ENCODE measurements at regions not wholly inside any gene's neighbourhood (a gene's known extent, or its start where the extent isn't known, plus 50 kb on each side); places are given as distances from the start of the nearest gene placed in this dataset.

GRCh38 chr4:4740071-4740470, 119.4 kb upstream of the MSX1 start:
- no peak overlapping the region for H3K9ac ChIP-seq (ENCODE audit: low read length)
- POLR2A ChIA-PET: no interaction called here
- H3K27ac ChIP-seq (ENCODE audit: low read depth, low read length): no peak overlapping the region
- no peaks in the 10 kb centered on the region for H3K36me3 ChIP-seq (ENCODE audit: control insufficient read depth in 1 of 2, insufficient read depth in 2 of 2, low read length in 2 of 2)
- DNase-seq (ENCODE audit: low read depth, low spot score): no peak
- no peak overlapping the region for H2AFZ ChIP-seq (ENCODE audit: low read depth, low read length, poor library complexity, severe bottlenecking)
- RAD21 ChIA-PET (ENCODE audit: low non-redundant PET in 1 of 2, low total read pairs in 2 of 2, uncharacterized antibody in 2 of 2, unreplicated experiment in 2 of 2): no interaction called here
- peaks cover 0 to under 1% of the 10 kb centered on the region in 2 experiments; a peak in 1 of 4 replicates for H3K4me1 ChIP-seq (ENCODE audit: control insufficient read depth in 1 of 2, insufficient read depth in 2 of 2, low read length in 2 of 2)
- H4K20me1 ChIP-seq (ENCODE audit: insufficient read depth): no peaks in the 10 kb centered on the region
- no peak overlapping the region for H3K4me3 ChIP-seq (replicated peaks in 1 of 2; ENCODE audit: low read depth in 1 of 2, low read length in 2 of 2)
- H3K79me2 ChIP-seq (ENCODE audit: insufficient read depth, low read length): no peaks in the 10 kb centered on the region
- no peaks in the 10 kb centered on the region for H3K9me2 ChIP-seq (ENCODE audit: insufficient read depth)
- ATAC-seq: no peak
- no peak for TF ChIP-seq CTCF (IDR thresholded peaks at IDR 0.05 in 2 of 3, conservative IDR thresholded peaks at IDR 0.05 in 1 of 3; ENCODE audit: borderline replicate concordance in 1 of 3, insufficient read depth in 1 of 3, low read depth in 2 of 3, low read length in 2 of 3)
- no peak for TF ChIP-seq REST (IDR thresholded peaks at IDR 0.05; ENCODE audit: low read depth)
- no peak for TF ChIP-seq POLR2A (IDR thresholded peaks at IDR 0.05; ENCODE audit: borderline replicate concordance, extremely low read depth, insufficient read depth, insufficient read length)
- no peak for TF ChIP-seq EZH2 (IDR thresholded peaks at IDR 0.05)
- no peak for TF ChIP-seq ZNF274 (IDR thresholded peaks at IDR 0.05; ENCODE audit: low read depth, low read length)
- TF ChIP-seq ELF1 (IDR thresholded peaks at IDR 0.05; ENCODE audit: borderline replicate concordance, low read depth): no peak
- no peak for TF ChIP-seq MAX (IDR thresholded peaks at IDR 0.05)
- no peak for TF ChIP-seq FOSL1 (IDR thresholded peaks at IDR 0.05; ENCODE audit: low read depth)
- TF ChIP-seq JUND (IDR thresholded peaks at IDR 0.05): no peak
- TF ChIP-seq SP1 (IDR thresholded peaks at IDR 0.05; ENCODE audit: low read depth): no peak
- H3K4me2 ChIP-seq (ENCODE audit: low read length): no peak overlapping the region
- H3K9me3 ChIP-seq (ENCODE audit: control insufficient read depth in 1 of 2, insufficient read depth in 1 of 2, low read depth in 1 of 2, low read length in 2 of 2): no peaks in the 10 kb centered on the region
- H3K27me3 ChIP-seq (ENCODE audit: insufficient read depth, low read length): no peaks in the 10 kb centered on the region
- intact Hi-C loops (cut with micrococcal nuclease): no loop called here
- CTCF ChIA-PET: no interaction called here
- BruUV-seq (replicated peaks): no TSS peak
